ENCODE measurements at regions not wholly inside any gene's neighbourhood (a gene's known extent, or its start where the extent isn't known, plus 50 kb on each side); places are given as distances from the start of the nearest gene placed in this dataset.

DNA sequence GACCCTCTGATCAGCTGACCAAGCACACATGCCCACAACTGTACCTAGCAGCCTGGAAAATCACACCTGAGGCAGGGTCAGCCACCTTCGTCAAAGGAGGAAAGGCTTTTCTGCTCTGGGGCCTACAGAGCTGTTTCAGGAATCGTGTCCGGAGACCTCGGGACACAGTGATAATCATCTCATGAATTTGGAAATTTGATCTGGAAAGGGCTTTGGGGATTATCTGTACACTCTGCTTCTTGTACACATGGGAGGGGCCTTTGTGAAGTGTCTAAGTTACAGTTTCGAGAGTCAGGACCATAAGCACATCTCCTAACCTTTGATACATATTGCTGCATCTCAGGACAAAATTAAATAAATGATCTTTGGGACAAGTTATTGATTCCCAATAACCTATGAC is 1421.2 kb upstream of the TENM4 start:
- TF ChIP-seq CTCF (IDR thresholded peaks at IDR 0.05), result no peak
- no peak for TF ChIP-seq EZH2phosphoT487 (IDR thresholded peaks at IDR 0.05)
- TF ChIP-seq EZH2 (IDR thresholded peaks at IDR 0.05), result no peak

Measured in neural progenitor cell (in vitro differentiated cells).